Epithelial cell of prostate (primary cell): ENCODE measurements at regions not wholly inside any gene's neighbourhood (a gene's known extent, or its start where the extent isn't known, plus 50 kb on each side); places are given as distances from the start of the nearest gene placed in this dataset.
A peak's percentile ranks its signal among the peaks of the same experiment; 100 is the strongest.

Source experiments
- DNase-seq: peaks from one replicate; pipeline ENCODE4 v3.0.0-alpha.2; 2011; ENCODE audit warnings: low read depth, low spot score
- H3K27ac ChIP-seq: fragments of 450-650 bp; 2 replicates; pipeline ENCODE4 v1.5.1; 2017; ENCODE audit warnings: mild to moderate bottlenecking

DNA sequence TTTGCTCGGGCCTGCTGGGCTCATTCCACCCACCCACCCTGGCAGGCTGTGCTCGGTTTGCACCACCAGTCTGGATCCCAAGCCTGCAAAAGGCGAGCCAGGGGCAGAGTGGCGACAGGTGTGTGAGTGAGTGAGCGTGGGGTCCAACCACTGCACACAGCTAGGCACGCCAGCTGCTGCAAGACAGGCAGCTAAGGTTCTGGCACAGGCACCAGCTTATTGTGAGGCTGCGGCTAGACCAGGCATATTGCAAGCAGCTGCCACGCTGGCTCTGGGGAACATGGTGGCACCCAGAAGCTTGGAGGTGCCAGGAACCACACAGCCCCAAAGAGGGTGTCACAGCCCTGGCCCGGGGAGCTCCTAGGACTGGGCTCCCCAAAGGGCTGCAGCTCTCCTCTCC is 205.1 kb downstream of the ANKRD60 start:
- H3K27ac ChIP-seq = no peak overlapping the region
- no peak for DNase-seq

DNA sequence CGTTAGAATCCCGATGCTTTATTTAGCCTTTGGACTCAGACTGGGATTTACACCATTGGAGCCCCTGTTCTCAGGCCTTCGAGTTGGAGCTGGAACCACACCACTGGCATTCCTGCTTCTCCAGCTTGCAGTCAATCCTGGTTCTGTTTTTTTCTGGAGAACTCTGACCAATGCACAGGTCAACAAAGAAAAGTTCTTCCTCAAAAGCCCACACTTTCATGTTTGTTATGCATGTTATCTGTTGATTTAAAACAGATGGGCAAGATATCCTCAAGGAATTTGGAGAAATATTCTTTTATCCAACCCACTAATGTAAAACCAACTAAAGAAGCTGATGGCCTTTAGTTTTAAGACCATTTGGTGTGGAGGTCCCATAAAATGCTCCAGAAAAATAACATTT is 205.7 kb downstream of the ANKRD60 start:
- no peak for DNase-seq
- no peak overlapping the region for H3K27ac ChIP-seq

DNA sequence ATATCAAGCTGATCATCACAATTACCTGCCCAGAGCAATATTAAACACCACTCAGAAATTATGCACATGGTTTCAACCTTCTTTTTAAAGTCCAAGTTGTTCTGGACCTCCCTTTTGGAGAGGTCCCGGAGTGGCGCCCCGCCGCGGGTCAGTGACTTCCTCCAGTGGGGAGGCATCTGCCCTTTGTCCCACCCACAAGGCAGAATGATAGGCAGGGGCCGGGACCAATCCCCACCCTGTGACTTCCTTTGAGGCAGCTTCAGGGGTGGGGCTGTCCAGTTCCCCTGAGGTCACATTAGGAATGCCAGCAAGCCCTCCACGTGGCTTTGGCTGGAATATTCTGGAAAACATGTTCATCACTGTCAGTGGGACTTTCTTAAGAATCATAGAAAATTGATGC is 207.0 kb downstream of the ANKRD60 start:
- no peak overlapping the region for H3K27ac ChIP-seq
- no peak for DNase-seq

DNA sequence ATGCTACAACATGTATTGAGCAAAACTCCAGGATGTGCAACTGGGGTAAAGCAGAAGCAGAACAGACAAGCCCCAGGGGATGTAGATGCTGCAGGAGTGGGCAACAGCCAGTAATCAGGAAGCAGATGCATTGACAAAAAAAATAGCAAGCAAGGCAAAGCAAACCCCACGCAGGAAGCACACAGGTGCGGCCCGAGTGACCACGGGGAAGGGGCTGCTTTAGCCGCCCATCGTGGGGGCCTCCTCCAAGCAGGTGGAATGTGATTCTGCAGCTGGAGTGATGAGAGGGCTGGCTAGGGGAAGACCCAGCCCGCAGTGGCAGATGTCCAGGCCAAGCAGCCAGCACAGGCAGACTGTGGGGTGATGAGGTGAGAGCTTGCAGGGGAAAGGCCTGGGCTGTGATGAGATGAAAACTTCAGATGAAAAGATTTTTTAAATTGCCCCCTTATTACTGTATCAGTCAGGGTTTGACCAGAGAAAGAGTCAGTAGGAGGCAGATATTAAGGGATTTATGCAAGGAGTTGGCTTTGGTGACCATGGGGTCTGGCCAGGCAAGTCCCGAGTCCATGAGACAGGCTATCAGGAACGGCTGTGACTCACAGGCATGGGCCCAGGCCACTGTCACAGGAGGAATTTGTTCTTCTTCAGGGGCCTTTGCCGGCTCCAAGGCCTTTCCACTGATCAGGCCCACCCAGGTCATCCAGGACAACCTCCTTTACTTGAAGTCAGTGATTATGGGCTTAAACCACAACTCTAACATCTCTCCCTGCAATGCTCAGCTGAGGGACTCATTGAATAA is 207.6 kb downstream of the ANKRD60 start:
- no peak overlapping the region for H3K27ac ChIP-seq
- no peak for DNase-seq

DNA sequence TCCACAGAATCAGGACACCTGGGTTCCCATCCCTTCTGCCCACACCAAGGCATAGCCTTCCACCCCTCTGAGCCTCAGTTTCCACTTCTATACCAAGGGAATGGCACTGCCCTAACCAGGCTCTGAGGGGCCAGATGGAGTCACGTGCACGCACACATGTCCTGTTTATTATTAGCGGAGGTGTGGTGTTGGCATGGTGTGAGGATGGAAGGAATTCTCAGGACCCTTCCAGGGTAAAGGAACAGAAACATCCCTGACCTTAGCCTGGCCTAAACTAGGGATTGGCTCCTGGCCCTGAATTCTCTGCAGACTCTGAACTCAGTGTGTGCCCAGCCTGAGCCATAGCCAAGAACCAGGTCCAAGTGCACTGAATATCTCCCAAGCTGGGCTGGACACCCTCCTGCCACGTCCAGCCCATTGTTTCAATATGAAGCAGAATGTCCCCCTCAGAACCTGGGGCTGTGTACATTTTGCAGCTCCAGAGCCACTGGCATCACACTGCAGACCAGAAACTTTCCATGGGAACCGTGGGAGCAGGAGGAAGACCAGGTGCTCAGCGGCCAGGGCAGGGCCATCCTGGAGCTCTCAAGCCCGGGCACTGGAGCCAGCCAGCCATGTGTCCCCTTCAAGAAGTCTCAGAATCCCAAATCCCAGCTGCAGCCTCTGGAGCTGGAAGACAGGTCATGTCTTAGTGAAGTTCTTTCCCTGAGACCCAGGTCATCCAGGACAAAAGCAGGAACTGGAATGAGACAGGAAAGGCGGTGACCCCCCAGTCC is 208.4 kb downstream of the ANKRD60 start:
- no peak overlapping the region for H3K27ac ChIP-seq
- DNase-seq = no peak

DNA sequence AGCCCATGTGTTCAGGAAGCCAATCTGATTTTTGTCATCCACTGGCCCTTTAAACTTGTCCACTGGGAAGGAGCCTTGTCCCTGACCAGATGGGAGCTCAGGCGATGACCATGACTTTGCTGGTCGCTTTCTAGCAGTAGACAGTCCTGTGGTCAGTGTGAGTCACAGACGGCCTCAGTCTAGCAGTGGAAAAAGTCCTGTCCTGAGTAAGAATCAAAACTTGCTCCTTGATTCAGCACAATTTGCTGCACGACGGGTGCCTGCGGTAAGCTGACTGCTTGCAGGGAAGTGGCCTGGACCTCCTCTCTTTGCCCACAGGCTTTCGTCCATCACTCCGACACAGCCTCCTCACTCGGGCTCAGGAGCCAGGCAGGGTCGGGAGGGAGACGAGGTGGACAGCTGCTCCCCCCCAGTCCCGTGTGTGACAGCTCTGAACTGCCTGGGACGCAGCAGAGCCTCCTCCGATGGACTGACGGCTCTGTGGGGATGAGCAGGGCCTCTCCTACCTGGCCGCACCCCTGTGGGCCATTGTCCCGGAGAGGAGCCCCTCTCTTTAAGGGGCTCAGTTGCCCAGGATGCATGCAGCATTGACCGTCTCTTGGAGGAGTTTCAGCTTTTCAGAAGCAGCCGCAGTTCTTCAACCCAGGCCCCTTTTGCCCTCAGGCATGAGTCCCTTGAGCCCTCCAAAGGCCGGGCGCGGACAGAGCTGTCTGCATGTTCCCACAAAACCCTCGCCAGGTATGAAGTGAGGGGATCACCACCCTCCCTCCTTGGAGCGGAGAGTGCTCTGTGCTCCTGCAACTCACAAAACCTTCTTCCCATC is 209.2 kb downstream of the ANKRD60 start:
- no peak for DNase-seq
- H3K27ac ChIP-seq = peak overlapping the region; percentile 91

DNA sequence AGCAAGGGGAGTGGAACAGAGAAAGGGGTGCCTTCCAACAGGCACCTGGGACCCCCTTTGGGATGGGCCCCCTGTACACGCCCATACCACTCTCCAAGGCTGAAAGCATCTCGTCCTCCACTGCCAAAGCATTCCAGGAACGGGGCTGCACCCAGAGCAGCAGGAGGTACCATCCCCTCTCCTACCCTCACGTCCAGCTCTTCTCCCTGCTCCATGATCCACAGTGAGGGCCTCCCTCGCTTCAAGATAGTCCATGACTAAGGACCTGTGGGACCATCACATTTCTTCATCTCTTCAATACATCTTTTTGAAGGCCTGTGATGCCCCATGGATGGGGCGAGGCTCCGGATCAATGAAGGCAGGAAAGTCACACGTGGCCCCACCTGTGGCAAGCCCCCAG is 209.9 kb downstream of the ANKRD60 start:
- H3K27ac ChIP-seq = peak overlapping the region; percentile 91
- DNase-seq = no peak

DNA sequence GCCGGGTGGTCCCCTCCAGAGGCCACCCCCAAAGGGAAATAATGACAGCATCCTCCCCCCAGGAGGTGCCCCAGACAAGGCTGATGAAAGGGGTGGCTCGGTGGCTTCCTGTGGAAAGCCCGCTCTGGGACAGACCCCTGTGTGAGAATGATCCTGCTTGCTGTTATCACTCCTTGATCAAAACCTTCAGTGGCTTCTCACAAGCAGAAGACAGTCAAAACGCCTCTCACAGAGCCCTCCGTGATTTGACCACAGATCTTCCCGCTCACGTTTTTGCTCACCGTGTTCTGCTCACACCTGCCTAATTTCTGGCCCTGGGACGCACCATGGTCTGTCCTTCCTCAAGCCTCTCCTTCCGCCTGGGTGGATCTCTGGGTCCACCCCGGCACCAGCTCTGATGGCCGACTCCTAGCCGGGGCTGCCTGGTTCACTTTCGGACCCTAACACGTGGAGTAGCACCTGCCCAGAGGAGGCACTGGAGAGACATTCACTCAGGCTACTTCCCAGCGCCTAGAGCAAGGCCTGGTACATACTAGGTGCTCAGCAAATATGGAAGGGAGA is 210.4 kb downstream of the ANKRD60 start:
- H3K27ac ChIP-seq = peak overlapping the region; percentile 91
- no peak for DNase-seq

DNA sequence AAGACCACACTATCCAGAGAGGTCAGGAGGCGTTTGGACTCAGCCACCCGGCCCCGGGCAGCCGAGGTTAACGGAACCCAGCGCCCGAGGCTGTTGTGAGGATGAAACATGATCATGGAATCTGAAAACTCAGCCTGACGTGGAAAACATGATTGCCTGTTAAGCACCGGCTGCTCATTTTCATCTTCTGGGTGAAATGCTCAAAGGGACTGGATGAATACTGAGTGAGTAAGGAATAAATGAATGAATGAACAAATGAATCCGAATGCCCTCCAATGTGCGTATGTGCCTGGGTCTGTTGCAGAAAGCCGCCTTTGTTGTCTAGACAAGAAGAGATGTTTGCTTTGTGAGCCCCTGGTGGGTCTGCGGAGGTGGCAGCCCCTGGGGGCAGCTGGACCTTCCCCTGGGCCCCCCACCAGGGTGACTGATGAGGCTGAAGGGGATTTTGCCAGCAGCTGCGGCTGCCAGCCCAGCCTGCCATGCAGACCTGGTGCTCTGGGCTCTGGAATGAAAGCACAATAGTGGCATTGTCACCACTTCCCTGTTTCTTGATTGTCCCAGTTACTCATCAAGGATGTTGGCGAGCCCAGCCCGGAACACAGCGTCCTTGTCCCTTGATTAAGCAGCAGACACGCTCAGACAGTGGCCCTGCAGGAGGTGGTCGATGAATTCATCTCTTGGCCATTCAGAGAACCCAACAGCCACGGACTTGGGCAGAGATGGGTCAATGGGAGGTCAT is 211.1 kb downstream of the ANKRD60 start:
- DNase-seq = peak; percentile 52
- H3K27ac ChIP-seq = peak overlapping the region; percentile 91

DNA sequence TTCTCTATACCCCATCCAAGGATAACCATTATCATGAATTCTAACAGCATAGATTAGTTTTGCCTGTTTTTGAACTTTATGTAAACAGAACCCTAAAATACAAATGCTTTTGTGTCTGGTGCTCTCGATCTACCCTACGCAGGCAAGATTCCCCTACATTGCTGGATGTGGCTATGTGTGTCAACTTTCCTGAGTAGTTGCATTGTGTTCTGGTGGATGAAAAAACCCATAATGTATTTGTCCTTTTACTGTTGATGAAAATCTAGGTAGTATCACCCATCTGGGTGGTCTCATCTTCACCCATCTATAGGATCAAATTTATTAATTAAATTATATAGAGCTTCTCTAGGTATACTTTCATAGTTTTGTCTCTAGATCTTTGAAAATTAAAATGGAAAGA is 211.7 kb downstream of the ANKRD60 start:
- H3K27ac ChIP-seq = peak overlapping the region; percentile 91
- DNase-seq = no peak

DNA sequence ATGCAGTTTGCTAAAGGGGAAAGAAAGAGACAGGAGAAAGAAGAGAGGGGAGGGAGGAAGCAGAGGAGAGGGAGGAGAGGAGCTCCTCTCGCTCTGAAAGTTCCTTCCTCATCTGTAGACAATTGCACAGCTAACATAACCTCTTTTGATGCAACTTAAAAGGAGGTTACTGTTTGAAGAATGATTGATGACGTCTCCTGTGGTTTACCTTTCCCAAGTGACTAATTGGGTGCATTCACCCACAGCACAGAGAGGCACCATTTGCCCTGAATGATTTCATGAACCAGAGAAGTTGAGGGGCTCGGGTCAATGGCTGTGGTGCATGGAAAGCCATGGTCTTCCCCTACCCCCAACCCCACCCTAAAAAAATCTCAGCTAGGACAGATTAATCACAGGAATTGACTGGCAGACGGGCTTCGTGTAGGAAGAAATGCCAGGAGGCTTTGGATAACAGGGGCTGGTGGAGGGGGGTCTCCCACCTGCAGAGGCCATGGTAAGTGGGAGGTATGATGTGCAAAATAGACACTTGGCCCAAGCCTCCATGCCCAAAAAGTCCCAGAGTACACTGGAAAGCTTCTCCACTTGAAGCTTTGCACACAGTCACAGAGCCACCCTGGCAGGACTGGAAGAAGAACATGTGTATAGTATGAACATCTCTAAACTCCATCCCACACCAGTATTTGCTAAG is 213.7 kb downstream of the ANKRD60 start:
- peak overlapping the region; percentile 71 for H3K27ac ChIP-seq
- peak; percentile 69 for DNase-seq

DNA sequence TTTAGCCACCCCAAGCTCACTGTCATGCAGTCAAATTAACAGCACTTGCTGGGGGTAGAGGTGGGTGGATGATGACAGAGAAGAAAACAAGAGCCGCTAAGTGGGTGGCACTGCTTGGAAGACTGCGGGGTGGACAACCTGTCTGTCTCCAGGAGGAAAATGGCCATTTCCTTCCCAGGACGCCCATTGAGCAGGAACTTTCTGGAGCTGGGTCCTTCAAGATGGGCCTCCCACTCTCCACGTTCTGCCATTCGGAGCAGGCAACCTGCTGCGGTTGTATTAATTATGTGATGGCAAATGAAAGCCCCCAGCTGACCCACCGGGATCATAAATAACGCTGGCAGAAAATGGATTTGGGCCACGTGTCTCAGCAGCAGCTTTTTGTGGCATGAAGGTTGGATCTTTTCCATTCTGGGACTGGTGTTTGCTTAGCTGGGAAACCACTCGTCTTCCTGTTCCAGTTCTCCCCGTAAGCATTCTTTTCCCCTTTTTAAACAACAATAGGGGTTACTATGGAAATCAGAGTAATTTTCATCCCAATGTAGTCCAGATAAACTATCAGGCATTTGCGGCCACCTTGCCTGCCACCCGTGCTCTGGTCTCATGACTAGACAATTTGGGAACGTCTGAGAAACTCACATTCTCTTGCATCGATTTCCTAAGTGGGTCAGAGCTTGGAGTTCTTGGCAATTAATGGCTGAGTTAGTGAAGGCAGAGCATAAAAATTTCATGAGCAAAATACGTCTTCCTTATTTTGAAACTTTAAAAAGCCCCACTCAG is 215.5 kb downstream of the ANKRD60 start:
- DNase-seq = no peak
- H3K27ac ChIP-seq = no peak overlapping the region

DNA sequence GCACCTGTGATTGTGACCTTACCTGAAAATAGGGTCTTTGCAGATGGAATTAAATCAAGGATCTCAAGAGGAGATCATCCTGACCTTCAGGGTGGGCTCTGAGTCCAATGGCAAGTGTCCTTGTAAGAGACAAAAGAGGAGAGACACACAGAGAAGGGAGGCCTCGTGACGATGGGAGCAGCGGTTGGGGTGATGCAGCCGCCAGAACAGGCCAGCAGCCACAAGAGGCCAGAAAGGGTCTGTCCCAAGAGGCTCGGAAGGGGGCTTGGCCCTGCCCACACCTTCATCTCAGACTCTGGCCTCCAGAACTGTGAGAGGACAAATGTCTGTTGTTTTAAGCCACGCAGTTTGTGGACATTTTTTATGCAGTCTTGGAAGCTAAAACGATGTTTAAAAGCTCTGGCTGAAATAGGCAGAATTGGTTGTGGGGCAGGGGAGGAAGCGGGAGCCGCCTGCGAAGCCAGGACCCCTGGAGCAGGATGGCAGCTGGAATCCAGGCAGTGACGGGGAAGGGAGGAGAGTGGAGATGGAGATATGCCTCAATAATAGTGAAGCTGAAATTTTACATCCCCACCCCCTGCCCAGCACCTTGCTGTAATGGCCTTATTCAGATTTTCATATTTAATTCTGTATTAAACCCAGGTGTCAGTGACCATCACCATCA is 216.4 kb downstream of the ANKRD60 start:
- H3K27ac ChIP-seq = no peak overlapping the region
- DNase-seq = no peak

DNA sequence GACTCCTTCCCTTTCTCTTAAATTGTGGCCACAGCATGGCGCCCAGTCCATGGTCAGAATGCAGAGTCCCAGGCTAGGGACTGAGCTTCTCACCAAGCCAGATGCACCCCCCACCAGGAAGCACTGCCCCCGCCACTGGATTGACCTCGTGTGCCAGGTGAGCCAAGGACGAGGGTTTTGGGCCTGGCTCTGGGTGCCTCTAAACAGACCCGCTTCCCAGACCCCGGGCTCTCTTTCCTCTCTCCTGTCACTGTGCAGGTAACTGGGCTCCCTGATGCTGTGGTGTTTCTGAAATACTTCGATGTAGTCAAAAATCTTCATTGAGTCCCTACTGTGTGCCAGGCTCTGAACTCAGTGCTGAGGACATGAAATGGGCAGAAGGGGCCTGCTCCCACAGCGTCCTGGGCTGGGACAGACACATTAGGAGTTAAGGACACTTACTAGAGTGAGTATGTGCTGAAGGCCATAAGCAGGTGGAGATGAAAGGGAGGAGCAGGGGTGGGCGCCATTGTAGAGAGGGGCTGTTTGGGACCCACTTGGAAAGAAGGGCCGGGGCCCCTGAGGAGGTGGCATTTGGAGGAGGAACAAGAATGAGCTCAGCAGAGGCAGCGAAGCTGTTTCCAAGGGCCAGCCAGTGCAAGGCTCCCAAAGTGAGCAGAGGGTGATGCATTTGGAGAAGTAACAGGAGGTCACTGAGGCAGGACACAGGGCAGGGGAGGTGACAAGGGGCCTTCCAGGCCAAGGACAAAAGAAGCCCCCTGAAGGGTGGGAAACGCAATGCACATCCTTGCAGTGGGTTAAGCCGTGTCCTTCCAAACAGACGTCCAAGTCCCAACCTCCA is 217.1 kb downstream of the ANKRD60 start:
- no peak overlapping the region for H3K27ac ChIP-seq
- DNase-seq = no peak

DNA sequence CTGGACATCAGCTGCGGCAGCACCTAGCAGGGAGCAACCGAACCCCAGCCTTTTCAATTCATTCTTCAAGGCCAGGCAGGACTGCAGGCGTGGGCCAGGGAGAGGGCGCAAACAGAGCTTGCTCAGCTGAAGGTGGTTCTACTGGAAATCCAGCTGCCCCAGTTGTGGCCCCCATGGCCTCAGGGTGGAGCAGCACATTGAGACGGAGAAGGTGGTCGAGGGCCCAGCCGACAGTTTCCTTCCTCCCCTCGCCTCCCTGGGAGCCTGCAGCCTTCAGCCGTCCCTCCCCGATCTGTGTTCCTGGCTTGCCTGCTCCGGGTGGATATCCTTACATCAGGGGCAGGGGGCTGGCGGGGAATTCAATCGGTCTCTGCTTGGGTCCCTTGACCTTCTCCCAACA is 217.8 kb downstream of the ANKRD60 start:
- DNase-seq = no peak
- H3K27ac ChIP-seq = no peak overlapping the region

DNA sequence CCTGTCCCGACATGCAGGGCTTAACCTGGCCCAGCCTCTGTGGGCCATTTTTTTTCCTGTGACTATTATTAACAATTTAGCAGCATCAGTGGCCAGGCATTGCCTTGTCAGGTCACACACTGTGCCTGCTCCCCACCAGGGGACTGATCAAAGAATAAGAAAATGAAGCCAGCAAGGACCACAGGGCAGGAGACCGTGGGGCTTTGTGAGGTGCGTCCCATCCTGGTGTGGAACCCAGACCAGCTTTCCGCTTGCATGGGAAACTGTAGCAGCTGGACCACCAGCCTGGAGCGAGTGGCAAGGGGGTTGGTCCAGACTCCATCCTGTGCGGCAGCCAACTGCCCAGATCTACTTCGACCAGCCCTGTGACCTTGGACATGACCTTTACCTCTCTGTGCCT is 218.3 kb downstream of the ANKRD60 start:
- no peak for DNase-seq
- no peak overlapping the region for H3K27ac ChIP-seq

DNA sequence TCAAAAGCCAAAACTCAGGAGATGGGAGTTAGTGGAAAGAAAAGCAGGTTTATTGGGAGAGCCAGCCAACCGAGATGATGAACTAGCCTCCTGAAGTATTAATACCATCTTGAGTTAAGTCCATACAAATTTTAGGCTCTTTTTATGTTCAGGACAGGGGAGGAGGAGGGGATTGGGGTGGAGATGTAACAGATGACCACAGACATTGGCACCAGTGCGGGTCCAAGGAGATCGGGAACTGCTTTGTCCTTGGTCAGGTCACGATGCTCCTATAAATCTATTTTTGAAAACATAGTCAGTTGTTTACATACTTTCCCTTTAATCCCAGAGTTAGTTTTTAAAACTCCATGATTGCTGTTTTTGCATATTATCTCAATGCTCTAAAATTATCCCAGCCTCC is 219.6 kb downstream of the ANKRD60 start:
- no peak overlapping the region for H3K27ac ChIP-seq
- DNase-seq = no peak
